Esophagus muscularis mucosa (tissue), 4 donors: ENCODE measurements at regions not wholly inside any gene's neighbourhood (a gene's known extent, or its start where the extent isn't known, plus 50 kb on each side); places are given as distances from the start of the nearest gene placed in this dataset.
A peak's percentile ranks its signal among the peaks of the same experiment; 100 is the strongest.
"Not testable (repeated sequence)": the region's sequence is repeated elsewhere in the genome, so short reads cannot be mapped to it uniquely, and the experiment has no call there.

ENCODE experiments used
- DNase-seq: peaks from one replicate; pipeline ENCODE4 v3.0.0-alpha.2; 2017; ENCODE audit errors: extremely low spot score
- H3K27ac ChIP-seq, 4 donors: fragments of 200-600 bp; sonication (generic); replicated peaks in 1 of 4; 1 replicate in 3 of 4; 2 replicates in 1 of 4; pipeline ENCODE4 v1.5.1; 2016 to 2019; ENCODE audit warnings: mild to moderate bottlenecking in 1 of 4
- H3K27me3 ChIP-seq, 4 donors: fragments of 200-600 bp; sonication (generic); one replicate each; pipeline versions ENCODE4 v1.5.1 to v1.6.0; 2016 to 2019
- H3K36me3 ChIP-seq, 4 donors: fragments of 200-600 bp; sonication (generic); one replicate each; pipeline ENCODE4 v1.5.1; 2016 to 2019
- H3K4me1 ChIP-seq, 4 donors: fragments of 200-600 bp; sonication (generic); one replicate each; pipeline ENCODE4 v1.5.1; 2016 to 2019
- H3K4me3 ChIP-seq, 4 donors: fragments of 200-600 bp; sonication (generic); 1 replicate in 2 of 4; 2 replicates in 2 of 4; pipeline ENCODE4 v1.5.1; 2016 to 2019; ENCODE audit warnings: mild to moderate bottlenecking in 4 of 4, moderate library complexity in 1 of 4
- H3K9me3 ChIP-seq, 4 donors: fragments of 200-600 bp; sonication (generic); 1 replicate in 3 of 4; 2 replicates in 1 of 4; pipeline ENCODE4 v1.5.1; 2016 to 2019
- EP300 ChIP-seq: sonication (generic); formaldehyde crosslinking; IDR thresholded peaks from one replicate; pipeline ENCODE4 v1.6.1; 2017; ENCODE audit warnings: antibody characterized with exemption
- POLR2A ChIP-seq: fragments of 450-650 bp; IDR thresholded peaks from one replicate; pipeline ENCODE4 v1.6.1; 2017; ENCODE audit warnings: antibody characterized with exemption, moderate library complexity, mild to moderate bottlenecking, low read depth
- POLR2AphosphoS5 ChIP-seq, 2 donors: sonication (generic); formaldehyde crosslinking; IDR thresholded peaks; one replicate each; pipeline ENCODE4 v1.6.1; 2017; ENCODE audit warnings: antibody characterized with exemption in 2 of 2
- WGBS: methylation state at CpG from one replicate; pipeline ENCODE4 v1.1.5; 2018; 5-methylcytosine and 5-hydroxymethylcytosine counted together
- intact Hi-C: fragments of 100-400 bp; cut with DNase I; formaldehyde crosslinking; loops from one replicate; pipeline ENCODE4 v1.15.1; 2023
- TF ChIP-seq, protein P1 (sequence below), 3 experiments: fragments of 200-600 bp in 2 of 3; fragments of 450-650 bp in 1 of 3; sonication (generic) in 2 of 3; IDR thresholded peaks; one replicate each; pipeline ENCODE4 v1.5.1; 2017 to 2019; ENCODE audit warnings: antibody characterized with exemption in 3 of 3, mild to moderate bottlenecking in 2 of 3, moderate library complexity in 1 of 3

DNA sequence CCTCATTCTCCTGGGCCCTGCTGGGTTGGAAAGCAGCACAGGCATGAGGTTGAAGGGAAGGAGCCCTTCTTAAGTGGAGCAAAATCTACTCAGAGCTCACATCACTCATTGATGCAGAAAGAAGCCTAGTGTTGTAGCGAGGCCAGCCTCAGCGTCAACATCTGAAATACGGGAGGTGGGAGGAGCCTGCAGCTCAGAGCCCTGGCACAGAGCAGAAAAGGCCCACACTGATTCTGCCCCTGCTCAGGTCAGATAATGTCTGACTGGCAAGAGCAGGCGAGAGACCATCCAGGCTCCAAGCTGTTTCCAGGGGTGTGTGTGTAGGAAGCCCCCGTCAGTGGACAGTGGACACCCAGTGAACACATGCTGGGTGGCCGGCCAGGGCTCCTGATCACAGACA is 1541.6 kb downstream of the TSPY10 start:
- intact Hi-C loops: no loop called here
- no peak for TF ChIP-seq POLR2AphosphoS5 (IDR thresholded peaks at IDR 0.05)
- TF ChIP-seq, protein P1, sequence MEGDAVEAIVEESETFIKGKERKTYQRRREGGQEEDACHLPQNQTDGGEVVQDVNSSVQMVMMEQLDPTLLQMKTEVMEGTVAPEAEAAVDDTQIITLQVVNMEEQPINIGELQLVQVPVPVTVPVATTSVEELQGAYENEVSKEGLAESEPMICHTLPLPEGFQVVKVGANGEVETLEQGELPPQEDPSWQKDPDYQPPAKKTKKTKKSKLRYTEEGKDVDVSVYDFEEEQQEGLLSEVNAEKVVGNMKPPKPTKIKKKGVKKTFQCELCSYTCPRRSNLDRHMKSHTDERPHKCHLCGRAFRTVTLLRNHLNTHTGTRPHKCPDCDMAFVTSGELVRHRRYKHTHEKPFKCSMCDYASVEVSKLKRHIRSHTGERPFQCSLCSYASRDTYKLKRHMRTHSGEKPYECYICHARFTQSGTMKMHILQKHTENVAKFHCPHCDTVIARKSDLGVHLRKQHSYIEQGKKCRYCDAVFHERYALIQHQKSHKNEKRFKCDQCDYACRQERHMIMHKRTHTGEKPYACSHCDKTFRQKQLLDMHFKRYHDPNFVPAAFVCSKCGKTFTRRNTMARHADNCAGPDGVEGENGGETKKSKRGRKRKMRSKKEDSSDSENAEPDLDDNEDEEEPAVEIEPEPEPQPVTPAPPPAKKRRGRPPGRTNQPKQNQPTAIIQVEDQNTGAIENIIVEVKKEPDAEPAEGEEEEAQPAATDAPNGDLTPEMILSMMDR (IDR thresholded peaks at IDR 0.05): no peak
- no peak for TF ChIP-seq POLR2A
- no peak for TF ChIP-seq EP300
- no peak overlapping the region for H3K4me3 ChIP-seq

DNA sequence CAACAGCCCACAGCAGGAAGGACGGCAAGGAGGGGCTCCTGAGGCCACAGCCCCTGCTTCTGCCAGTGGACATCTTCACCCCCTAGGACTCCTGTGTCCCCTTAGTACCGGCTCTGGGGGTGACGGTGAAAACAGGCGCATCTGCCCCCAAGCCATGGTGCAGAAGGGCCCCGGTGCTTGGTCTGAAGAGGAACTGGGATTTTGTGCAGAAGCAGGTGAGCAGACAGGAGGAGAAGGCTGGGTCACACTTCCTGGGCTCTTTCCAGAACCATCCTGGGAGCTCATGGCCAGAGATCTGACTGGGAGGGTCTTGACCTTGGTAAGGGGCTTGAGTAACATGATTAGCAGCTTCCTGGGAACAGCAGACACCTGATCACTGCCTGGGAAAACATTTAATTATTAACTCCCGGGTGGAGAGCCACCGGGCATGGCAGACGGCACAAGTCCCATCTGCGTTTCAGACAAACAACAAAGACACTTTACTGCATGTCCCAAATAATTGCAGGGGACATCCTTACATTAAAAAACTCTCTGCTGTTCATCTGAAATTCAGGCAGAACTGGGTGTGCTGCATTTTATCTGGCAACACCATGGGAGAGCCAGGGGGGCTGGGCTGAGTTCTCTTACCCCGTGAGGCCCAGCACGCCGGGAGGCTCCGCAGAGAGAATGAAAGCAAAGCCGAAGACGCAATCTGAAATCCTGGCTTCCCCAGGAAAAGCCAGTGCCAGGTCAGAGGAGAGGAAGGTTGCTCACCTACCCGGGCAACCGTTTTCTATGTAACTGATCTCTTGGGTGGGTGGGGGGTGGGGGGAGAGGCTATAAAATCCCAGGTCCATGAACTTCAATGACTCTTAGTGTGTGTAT is 1542.8 kb downstream of the TSPY10 start:
- intact Hi-C loops: no loop called here
- no peak for DNase-seq
- no CpG with 5 or more reads among the region's 17 CpGs for WGBS

More for the DNA sequence above, 1541.6 kb downstream of the TSPY10 start:
- H3K27me3 ChIP-seq: no peaks in the 10 kb centered on the region
- no peak for DNase-seq
- no CpG with 5 or more reads among the region's 6 CpGs for WGBS
- H3K27ac ChIP-seq: no peak overlapping the region
- H3K4me1 ChIP-seq: no peaks in the 10 kb centered on the region
- H3K36me3 ChIP-seq: no peaks in the 10 kb centered on the region
- no peaks in the 10 kb centered on the region for H3K9me3 ChIP-seq

DNA sequence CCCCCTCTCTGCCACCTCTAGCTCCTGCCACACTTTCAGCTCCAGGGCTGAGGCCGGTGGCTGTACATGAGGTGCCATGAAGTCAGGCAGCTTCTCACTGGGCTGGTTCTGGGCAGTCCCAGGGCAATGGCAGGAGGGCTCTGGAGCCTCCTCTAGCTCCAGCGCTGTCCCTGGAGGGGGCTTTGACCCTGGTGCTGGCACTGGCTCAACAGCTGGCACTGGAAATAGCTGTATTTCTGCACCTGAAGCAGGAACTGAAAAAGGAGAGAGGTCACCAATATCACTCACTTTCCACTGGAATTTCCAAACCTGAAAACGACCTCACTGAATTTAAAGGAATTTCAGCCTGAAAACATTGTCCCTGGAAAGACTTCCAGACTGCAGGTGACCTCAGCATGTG is 1558.1 kb downstream of the TSPY10 start:
- intact Hi-C loops, H3K36me3 ChIP-seq, H3K27ac ChIP-seq, H3K27me3 ChIP-seq, H3K4me1 ChIP-seq, H3K4me3 ChIP-seq, H3K9me3 ChIP-seq: not testable (repeated sequence)
- no CpG with 5 or more reads among the region's 3 CpGs for WGBS
- DNase-seq: peak; percentile 24

More for the DNA sequence above, 1542.8 kb downstream of the TSPY10 start:
- Histone ChIP-seq H3K4me3 (no peak overlapping the region), H3K4me1 (no peaks in the 10 kb centered on the region), H3K27me3 (no peaks in the 10 kb centered on the region), H3K36me3 (no peaks in the 10 kb centered on the region), H3K27ac (no peak overlapping the region), H3K9me3 (no peaks in the 10 kb centered on the region)
- TF ChIP-seq POLR2A (no peak), POLR2AphosphoS5 (IDR thresholded peaks at IDR 0.05) (no peak), EP300 (no peak)
- TF ChIP-seq, protein P1 (IDR thresholded peaks at IDR 0.05): no peak

DNA sequence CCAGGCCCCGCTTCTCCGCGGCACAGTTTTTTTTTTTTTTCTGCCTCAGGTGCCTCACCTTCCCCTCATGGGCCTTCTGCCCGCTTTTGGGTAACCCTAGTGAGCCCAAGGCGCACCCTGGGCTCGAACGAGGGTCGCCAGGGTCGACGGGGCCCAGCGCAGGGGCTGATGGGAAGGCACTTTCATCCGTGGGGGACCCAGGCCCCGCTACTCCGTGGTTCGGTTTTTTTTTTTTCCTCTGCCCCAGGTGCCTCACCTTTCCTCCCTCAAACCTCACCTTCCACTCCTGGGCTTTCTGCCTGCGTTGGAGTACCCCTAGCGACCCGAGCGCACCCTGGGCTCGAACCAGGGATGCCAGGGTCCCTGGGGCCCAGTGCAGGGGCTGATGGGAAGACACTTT is 1569.8 kb downstream of the TSPY10 start:
- H3K9me3 ChIP-seq, H3K36me3 ChIP-seq, H3K4me3 ChIP-seq, H3K27ac ChIP-seq, H3K4me1 ChIP-seq, intact Hi-C loops, H3K27me3 ChIP-seq: not testable (repeated sequence)
- DNase-seq: peak; percentile 42
- WGBS: 46% methylated on average over 10 of the region's 20 CpGs

DNA sequence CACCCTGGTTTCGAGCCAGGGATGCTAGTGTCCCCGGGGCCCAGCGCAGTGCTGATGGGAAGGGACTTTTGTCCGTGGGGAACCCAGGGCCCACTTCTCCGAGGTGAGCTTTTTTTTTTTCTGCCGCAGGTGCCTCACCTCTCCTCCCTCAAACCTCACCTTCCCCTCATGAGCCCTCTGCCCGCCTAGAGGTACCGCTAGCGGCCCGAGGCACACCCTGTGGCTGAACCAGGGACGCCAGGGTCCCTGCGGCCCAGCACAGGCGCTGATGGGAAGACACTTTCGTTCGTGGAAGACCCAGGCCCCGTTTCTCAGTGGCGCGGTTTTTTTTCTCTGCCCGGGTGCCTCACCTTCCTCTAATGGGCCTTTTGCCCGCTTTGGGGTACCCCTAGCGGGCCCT is 1570.7 kb downstream of the TSPY10 start:
- H3K9me3 ChIP-seq, H3K27ac ChIP-seq, intact Hi-C loops, H3K36me3 ChIP-seq, DNase-seq, H3K27me3 ChIP-seq, H3K4me3 ChIP-seq, H3K4me1 ChIP-seq: not testable (repeated sequence)
- WGBS: 69% methylated on average over 12 of the region's 21 CpGs

DNA sequence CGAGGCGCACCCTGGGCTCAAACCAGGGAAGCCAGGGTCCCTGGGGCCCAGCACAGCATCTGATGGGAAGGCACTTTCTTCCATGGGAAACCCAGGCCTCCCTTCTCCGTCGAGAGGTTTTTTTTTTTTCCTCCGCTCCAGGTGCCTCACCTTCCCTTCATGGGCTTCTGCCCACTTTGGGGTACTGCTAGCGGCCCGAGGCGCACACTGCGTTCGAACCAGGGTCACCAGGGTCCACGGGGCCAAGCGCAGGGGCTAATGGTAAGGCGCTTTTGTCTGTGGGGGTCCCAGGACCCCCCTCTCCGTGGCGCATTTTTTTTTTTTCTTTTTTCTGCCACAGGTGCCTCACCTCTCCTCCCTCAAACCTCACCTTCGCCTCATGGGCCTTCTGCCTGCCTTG is 1571.3 kb downstream of the TSPY10 start:
- H3K9me3 ChIP-seq: peaks cover 0 to 2% (median 0%) of the 10 kb centered on the region in 4 donors
- intact Hi-C loops: no loop called here
- no peaks in the 10 kb centered on the region for H3K27me3 ChIP-seq
- no peaks in the 10 kb centered on the region for H3K36me3 ChIP-seq
- DNase-seq: no peak
- H3K4me3 ChIP-seq: no peak overlapping the region
- WGBS: no CpG with 5 or more reads among the region's 16 CpGs
- no peak overlapping the region for H3K27ac ChIP-seq
- no peak for TF ChIP-seq EP300
- no peak for TF ChIP-seq POLR2A
- TF ChIP-seq POLR2AphosphoS5 (IDR thresholded peaks at IDR 0.05): no peak
- TF ChIP-seq, protein P1 (IDR thresholded peaks at IDR 0.05): no peak
- H3K4me1 ChIP-seq: no peaks in the 10 kb centered on the region

DNA sequence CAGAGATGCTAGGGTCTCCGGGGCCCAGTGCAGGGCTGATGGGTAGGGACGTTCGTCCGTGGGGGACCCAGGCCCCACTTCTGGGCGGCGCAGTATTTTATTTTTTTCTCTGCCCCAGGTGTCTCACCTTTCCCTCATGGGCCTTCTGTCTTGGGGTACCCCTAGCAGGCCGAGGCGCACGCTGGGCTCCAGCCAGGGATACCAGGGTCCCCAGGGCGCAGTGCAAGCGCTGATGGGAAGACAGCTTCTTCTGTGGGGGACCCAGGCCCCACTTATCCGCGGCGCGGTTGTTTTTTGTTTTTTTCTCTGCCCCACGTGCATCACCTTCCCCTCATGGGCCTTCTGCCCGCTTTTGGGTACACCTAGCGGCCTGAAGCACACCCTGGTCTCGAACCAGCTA is 1572.8 kb downstream of the TSPY10 start:
- H3K4me3 ChIP-seq, H3K36me3 ChIP-seq, H3K27ac ChIP-seq, H3K9me3 ChIP-seq, intact Hi-C loops, DNase-seq, H3K4me1 ChIP-seq, H3K27me3 ChIP-seq: not testable (repeated sequence)
- no CpG with 5 or more reads among the region's 19 CpGs for WGBS

DNA sequence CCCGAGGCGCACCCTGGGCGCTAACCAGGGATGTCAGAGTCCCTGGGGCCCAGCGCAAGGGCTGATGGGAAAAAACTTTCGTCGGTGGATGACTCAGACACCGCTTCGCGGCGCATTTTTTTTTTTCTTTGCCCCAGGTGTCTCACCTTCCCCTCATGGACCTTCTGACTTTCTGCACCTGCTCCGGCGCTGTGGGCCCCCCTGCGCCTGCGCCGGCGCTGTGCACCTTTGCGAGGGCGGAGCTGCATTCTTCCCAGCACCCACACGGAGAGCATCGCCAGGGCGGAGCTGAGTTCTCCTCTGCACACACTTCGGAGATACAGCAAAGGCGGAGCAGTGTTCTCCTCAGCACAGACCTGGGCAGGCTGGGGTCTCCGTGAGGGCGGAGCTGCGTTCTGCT is 1575.3 kb downstream of the TSPY10 start:
- H3K9me3 ChIP-seq, DNase-seq, H3K4me1 ChIP-seq, H3K36me3 ChIP-seq, H3K27ac ChIP-seq, H3K4me3 ChIP-seq, intact Hi-C loops: not testable (repeated sequence)
- peaks cover 0 to 12% (median 0%) of the 10 kb centered on the region in 4 donors for H3K27me3 ChIP-seq
- no CpG with 5 or more reads among the region's 26 CpGs for WGBS

DNA sequence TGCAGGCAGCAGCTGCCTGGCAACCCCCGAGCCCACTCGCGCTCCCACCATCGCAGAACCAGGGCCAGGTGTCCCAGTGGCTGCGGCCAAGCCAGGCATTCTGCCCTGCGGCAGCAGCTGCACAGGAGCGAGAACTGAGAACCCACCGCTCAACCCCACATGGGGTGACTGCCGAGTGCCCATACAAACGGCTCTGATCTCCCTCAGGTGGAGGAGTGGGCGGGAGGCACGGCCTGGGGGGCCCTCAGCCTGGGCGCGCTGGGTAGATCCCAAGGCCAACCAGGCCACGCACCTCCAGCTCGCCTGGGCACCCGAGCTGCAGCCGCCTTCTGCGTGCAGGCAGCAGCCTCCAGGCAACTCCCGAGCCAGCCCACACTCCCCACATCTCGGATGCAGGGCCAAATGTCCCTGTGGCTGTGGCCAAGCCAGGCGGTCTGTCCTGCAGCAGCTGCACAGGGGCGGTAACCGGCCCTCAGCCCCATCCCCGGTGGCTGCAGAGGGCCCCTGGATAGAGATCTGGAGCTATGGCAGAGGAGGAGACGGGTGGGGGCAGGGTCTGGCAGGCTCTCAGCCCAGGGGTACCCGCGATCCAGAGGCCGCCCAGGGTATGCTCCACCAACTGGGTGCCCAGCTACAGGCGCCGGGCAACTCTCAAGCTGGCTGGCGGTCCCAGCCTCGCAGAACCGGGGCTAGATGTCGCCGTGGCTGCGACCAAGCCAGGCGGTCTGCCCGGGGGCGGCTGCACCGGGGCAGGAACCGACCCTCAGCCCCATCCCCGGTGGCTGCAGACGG is 1579.6 kb downstream of the TSPY10 start:
- H3K4me3 ChIP-seq, DNase-seq, H3K27ac ChIP-seq, H3K4me1 ChIP-seq, intact Hi-C loops, H3K36me3 ChIP-seq, H3K9me3 ChIP-seq: not testable (repeated sequence)
- 65% methylated on average over 11 of the region's 44 CpGs for WGBS
- H3K27me3 ChIP-seq: peaks cover 0 to 12% (median 0%) of the 10 kb centered on the region in 4 donors
